ENCODE measurements at regions not wholly inside any gene's neighbourhood (a gene's known extent, or its start where the extent isn't known, plus 50 kb on each side); places are given as distances from the start of the nearest gene placed in this dataset.

DNA sequence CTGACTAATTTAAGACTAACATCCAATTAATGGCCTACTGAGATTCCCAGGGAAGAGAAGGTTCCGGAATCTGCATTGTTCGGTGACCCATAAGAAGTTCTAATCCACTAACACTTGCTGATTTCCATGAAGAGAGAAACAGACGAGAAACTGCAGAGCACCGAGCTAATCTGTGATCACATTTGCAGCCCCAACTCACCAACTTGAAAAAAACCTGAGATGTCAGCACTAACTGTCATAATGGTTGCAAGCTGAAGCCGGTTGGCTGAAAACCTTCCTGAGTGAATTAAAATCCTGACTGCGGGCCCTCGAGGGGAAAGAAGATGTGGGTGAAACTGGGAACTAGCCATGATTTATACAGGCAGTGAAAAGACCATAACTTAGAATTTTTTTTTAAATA is 204.8 kb upstream of the IGF1R start:
- DNase-seq (ENCODE audit: low read depth in 1 of 2, low spot score in 1 of 2): no peak
- TF ChIP-seq POLR2AphosphoS5 (IDR thresholded peaks at IDR 0.05; ENCODE audit: low read depth) (no peak), GABPA (IDR thresholded peaks at IDR 0.05; ENCODE audit: low read depth) (no peak)
- TF ChIP-seq, protein P1, sequence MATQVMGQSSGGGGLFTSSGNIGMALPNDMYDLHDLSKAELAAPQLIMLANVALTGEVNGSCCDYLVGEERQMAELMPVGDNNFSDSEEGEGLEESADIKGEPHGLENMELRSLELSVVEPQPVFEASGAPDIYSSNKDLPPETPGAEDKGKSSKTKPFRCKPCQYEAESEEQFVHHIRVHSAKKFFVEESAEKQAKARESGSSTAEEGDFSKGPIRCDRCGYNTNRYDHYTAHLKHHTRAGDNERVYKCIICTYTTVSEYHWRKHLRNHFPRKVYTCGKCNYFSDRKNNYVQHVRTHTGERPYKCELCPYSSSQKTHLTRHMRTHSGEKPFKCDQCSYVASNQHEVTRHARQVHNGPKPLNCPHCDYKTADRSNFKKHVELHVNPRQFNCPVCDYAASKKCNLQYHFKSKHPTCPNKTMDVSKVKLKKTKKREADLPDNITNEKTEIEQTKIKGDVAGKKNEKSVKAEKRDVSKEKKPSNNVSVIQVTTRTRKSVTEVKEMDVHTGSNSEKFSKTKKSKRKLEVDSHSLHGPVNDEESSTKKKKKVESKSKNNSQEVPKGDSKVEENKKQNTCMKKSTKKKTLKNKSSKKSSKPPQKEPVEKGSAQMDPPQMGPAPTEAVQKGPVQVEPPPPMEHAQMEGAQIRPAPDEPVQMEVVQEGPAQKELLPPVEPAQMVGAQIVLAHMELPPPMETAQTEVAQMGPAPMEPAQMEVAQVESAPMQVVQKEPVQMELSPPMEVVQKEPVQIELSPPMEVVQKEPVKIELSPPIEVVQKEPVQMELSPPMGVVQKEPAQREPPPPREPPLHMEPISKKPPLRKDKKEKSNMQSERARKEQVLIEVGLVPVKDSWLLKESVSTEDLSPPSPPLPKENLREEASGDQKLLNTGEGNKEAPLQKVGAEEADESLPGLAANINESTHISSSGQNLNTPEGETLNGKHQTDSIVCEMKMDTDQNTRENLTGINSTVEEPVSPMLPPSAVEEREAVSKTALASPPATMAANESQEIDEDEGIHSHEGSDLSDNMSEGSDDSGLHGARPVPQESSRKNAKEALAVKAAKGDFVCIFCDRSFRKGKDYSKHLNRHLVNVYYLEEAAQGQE (IDR thresholded peaks at IDR 0.05; ENCODE audit: insufficient replicate concordance, low read depth): no peak
- TF ChIP-seq, protein P2, sequence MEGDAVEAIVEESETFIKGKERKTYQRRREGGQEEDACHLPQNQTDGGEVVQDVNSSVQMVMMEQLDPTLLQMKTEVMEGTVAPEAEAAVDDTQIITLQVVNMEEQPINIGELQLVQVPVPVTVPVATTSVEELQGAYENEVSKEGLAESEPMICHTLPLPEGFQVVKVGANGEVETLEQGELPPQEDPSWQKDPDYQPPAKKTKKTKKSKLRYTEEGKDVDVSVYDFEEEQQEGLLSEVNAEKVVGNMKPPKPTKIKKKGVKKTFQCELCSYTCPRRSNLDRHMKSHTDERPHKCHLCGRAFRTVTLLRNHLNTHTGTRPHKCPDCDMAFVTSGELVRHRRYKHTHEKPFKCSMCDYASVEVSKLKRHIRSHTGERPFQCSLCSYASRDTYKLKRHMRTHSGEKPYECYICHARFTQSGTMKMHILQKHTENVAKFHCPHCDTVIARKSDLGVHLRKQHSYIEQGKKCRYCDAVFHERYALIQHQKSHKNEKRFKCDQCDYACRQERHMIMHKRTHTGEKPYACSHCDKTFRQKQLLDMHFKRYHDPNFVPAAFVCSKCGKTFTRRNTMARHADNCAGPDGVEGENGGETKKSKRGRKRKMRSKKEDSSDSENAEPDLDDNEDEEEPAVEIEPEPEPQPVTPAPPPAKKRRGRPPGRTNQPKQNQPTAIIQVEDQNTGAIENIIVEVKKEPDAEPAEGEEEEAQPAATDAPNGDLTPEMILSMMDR (IDR thresholded peaks at IDR 0.05; ENCODE audit: insufficient read depth, low read length): no peak
- H3K27ac ChIP-seq (replicated peaks): no peak overlapping the region
- no peaks in the 10 kb centered on the region for H3K27me3 ChIP-seq (ENCODE audit: insufficient read depth, poor library complexity, severe bottlenecking)
- no peak overlapping the region for H3K4me3 ChIP-seq (replicated peaks; ENCODE audit: insufficient read depth, low read length)

DNA sequence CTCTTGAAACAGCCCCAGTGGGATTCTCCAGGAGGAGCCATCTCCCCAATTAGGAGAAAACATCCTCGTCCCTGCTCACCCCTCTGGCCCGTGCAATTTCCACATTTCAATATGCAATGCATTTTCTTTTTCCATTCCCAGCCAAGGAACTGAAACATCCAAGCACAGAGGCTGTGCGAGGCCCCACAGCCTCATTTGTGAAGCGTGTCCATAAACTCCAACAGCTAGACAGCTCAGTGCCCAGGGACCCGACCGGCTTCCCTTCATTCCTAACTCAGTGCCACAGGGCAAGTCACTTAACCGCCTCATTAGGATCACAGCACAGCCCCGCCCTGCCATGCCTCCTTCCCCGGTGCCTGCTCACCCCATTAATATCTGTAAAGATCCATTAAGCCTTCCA is 204.2 kb upstream of the IGF1R start:
- Histone ChIP-seq H3K4me3 (replicated peaks; ENCODE audit: insufficient read depth, low read length) (no peak overlapping the region), H3K27me3 (ENCODE audit: insufficient read depth, poor library complexity, severe bottlenecking) (no peaks in the 10 kb centered on the region), H3K27ac (replicated peaks) (no peak overlapping the region)
- TF ChIP-seq, protein P2 (IDR thresholded peaks at IDR 0.05; ENCODE audit: insufficient read depth, low read length): no peak
- TF ChIP-seq GABPA (IDR thresholded peaks at IDR 0.05; ENCODE audit: low read depth): no peak
- TF ChIP-seq POLR2AphosphoS5 (IDR thresholded peaks at IDR 0.05; ENCODE audit: low read depth): no peak
- TF ChIP-seq SPI1 (IDR thresholded peaks at IDR 0.05; ENCODE audit: borderline replicate concordance, low read depth): no peak
- TF ChIP-seq, protein P1 (IDR thresholded peaks at IDR 0.05; ENCODE audit: insufficient replicate concordance, low read depth): no peak
- DNase-seq (ENCODE audit: low read depth in 1 of 2, low spot score in 1 of 2): no peak

DNA sequence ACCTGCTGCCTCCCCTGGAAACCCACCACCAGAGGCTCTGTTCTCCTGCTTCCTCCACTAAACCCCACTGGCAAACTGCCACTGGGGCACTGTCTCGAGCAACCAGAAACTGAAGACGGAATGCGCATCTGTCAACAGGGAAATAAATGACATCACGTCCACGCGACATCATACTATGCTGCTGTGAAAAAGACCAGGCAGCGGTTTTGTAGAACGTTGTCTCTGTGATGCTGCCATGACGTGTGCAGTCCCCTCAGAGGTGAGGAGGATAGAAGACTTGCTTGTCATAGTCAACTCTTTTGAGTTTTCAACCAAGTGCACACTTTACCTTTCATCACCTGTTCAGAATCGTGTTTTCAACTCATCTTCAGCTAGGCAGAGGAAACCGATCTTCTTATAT is 203.0 kb upstream of the IGF1R start:
- DNase-seq (ENCODE audit: low read depth in 1 of 2, low spot score in 1 of 2): no peak
- H3K27ac ChIP-seq (replicated peaks): no peak overlapping the region
- H3K4me3 ChIP-seq (replicated peaks; ENCODE audit: insufficient read depth, low read length): no peak overlapping the region
- TF ChIP-seq, protein P1 (IDR thresholded peaks at IDR 0.05; ENCODE audit: insufficient replicate concordance, low read depth): no peak
- no peak for TF ChIP-seq SPI1 (IDR thresholded peaks at IDR 0.05; ENCODE audit: borderline replicate concordance, low read depth)
- TF ChIP-seq POLR2AphosphoS5 (IDR thresholded peaks at IDR 0.05; ENCODE audit: low read depth): no peak
- TF ChIP-seq GABPA (IDR thresholded peaks at IDR 0.05; ENCODE audit: low read depth): no peak
- TF ChIP-seq, protein P2 (IDR thresholded peaks at IDR 0.05; ENCODE audit: insufficient read depth, low read length): no peak
- no peaks in the 10 kb centered on the region for H3K27me3 ChIP-seq (ENCODE audit: insufficient read depth, poor library complexity, severe bottlenecking)
